ENCODE measurements at regions not wholly inside any gene's neighbourhood (a gene's known extent, or its start where the extent isn't known, plus 50 kb on each side); places are given as distances from the start of the nearest gene placed in this dataset.

DNA sequence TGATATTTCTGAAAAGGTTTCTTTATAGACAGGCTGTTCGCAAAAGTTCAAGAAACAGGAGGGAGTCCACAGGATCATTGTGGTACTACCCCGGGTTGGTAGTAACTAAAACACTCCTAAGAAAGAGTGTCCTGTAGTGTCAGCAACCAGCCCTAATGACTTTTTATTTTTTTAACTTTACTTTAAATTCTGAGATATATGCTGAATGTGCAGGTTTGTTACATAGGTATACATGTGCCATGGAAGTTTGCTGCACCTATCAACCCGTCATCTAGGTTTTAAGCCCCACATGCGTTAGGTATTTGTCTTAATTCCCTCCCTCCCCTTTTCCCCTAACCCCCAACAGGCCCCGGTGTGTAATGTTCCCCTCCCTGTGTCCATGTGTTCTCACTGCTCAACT is 1396.9 kb upstream of the ZEB2 start:
- DNase-seq, result no peak
- Histone ChIP-seq H3K27ac (no peak overlapping the region), H3K4me1 (peaks cover 0 to 3% of the 10 kb centered on the region in 2 donors), H3K4me3 (no peak overlapping the region), H3K9me3 (no peaks in the 10 kb centered on the region), H3K36me3 (no peaks in the 10 kb centered on the region), H3K27me3 (no peaks in the 10 kb centered on the region)
- ATAC-seq, result no peak
- TF ChIP-seq, protein P1, sequence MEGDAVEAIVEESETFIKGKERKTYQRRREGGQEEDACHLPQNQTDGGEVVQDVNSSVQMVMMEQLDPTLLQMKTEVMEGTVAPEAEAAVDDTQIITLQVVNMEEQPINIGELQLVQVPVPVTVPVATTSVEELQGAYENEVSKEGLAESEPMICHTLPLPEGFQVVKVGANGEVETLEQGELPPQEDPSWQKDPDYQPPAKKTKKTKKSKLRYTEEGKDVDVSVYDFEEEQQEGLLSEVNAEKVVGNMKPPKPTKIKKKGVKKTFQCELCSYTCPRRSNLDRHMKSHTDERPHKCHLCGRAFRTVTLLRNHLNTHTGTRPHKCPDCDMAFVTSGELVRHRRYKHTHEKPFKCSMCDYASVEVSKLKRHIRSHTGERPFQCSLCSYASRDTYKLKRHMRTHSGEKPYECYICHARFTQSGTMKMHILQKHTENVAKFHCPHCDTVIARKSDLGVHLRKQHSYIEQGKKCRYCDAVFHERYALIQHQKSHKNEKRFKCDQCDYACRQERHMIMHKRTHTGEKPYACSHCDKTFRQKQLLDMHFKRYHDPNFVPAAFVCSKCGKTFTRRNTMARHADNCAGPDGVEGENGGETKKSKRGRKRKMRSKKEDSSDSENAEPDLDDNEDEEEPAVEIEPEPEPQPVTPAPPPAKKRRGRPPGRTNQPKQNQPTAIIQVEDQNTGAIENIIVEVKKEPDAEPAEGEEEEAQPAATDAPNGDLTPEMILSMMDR (IDR thresholded peaks at IDR 0.05), result no peak
- intact Hi-C loops (cut with DNase I), result no loop called here

DNA sequence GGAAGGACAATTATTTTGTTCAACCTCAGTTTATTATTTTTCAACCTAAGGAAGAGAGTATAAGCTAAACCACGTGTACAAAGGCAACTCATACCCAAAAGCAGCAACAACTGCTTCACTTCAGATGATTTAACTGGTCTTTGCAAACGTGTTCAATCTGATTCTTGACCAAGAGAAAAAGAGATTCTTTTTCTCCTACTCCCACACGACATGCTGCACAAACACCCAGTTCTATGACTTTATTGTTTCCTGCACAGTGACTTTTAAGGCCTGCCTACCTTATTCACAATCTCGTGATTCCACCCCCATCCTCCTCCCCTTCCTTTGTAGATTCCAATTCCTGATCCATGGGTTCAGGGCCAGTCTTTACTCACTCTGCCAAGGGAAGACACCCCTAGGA is 1394.8 kb upstream of the ZEB2 start:
- intact Hi-C loops (cut with DNase I), result no loop called here
- H3K4me3 ChIP-seq, result no peak overlapping the region
- TF ChIP-seq, protein P1 (IDR thresholded peaks at IDR 0.05), result no peak
- no peaks in the 10 kb centered on the region for H3K9me3 ChIP-seq
- ATAC-seq (no peak), DNase-seq (no peak)
- H3K4me1 ChIP-seq, result peaks cover 0 to 3% of the 10 kb centered on the region in 2 donors
- no peaks in the 10 kb centered on the region for H3K27me3 ChIP-seq
- no peak overlapping the region for H3K27ac ChIP-seq
- no peaks in the 10 kb centered on the region for H3K36me3 ChIP-seq

DNA sequence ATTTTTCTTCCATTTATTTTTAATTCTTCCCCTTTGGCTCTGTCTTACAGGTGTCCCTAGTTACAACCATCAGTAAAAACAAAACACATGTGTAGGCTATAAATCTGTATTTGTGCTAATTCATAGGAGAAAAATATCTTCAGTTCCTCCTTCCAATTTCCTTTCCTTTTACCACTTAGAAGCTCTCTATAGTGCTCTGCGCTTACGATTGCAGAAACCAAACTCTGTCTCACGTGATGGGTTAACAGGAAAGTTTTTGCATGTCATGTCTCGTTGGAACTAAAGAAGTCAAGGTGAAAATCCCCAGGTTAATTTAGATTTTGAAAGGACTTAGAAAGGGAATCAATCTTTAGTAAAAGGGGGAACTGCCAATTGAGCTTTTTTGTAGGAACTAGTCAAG is 1390.5 kb upstream of the ZEB2 start:
- Histone ChIP-seq H3K27ac (no peak overlapping the region), H3K4me1 (no peaks in the 10 kb centered on the region), H3K4me3 (no peak overlapping the region), H3K9me3 (no peaks in the 10 kb centered on the region), H3K36me3 (no peaks in the 10 kb centered on the region), H3K27me3 (no peaks in the 10 kb centered on the region)
- DNase-seq, result no peak
- intact Hi-C loops (cut with DNase I), result no loop called here
- ATAC-seq, result no peak
- TF ChIP-seq, protein P1 (IDR thresholded peaks at IDR 0.05), result no peak

DNA sequence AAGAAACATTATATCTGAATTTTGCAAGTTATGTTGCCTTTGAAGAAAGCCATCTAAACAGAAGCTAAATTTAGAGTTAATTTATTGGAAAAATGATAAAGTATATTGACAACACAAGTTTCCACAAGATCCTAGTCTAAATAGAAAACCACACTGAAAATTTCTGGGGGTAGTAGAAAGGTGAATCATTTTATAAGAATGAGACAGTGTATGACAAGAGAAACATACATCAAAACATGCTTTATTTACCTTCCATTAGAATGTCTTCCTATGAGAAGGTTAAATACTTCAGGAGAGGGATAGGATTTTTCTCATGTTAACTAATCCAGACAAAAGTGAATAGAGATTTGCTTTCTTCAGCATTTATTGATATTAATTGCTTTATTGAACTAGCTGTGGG is 1389.8 kb upstream of the ZEB2 start:
- Histone ChIP-seq H3K9me3 (no peaks in the 10 kb centered on the region), H3K4me3 (no peak overlapping the region), H3K4me1 (no peaks in the 10 kb centered on the region), H3K36me3 (no peaks in the 10 kb centered on the region), H3K27me3 (no peaks in the 10 kb centered on the region), H3K27ac (no peak overlapping the region)
- intact Hi-C loops (cut with DNase I), result no loop called here
- ATAC-seq (no peak), DNase-seq (no peak)
- TF ChIP-seq, protein P1 (IDR thresholded peaks at IDR 0.05), result no peak

DNA sequence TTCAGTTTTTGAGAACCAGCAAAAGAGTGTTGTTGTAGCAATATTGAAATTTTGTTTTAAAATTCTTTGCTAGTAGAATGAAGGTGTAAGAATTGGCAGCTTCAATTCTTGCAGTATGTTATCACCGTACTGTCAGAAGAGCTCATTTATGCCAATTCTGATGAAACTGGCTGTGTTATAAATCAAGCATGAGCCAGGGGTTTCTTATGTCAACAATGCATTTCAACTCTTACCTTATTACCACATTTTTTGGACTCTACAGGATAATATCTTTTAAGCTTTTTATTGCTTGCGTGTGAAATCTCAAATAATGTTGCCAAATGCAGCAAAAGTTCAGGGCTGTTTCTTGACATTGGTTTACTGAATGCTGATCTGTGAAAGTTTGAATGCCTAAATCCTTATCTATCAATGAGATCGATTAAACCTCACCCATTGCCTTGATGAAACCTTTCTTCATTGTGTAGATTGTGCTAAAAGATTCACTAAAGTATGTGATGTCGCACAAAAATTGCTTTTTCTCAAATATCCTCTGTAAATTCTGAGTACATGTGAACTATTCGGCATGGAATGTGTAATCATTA is 1389.3 kb upstream of the ZEB2 start:
- Histone ChIP-seq H3K4me3 (no peak overlapping the region), H3K9me3 (no peaks in the 10 kb centered on the region), H3K27me3 (no peaks in the 10 kb centered on the region), H3K27ac (no peak overlapping the region), H3K36me3 (no peaks in the 10 kb centered on the region), H3K4me1 (no peaks in the 10 kb centered on the region)
- TF ChIP-seq, protein P1 (IDR thresholded peaks at IDR 0.05), result no peak
- no peak for ATAC-seq
- DNase-seq, result no peak
- intact Hi-C loops (cut with DNase I), result no loop called here

All from left lung (tissue), 4 donors.